ENCODE measurements at regions not wholly inside any gene's neighbourhood (a gene's known extent, or its start where the extent isn't known, plus 50 kb on each side); places are given as distances from the start of the nearest gene placed in this dataset.

- TF ChIP-seq POLR2A (IDR thresholded peaks at IDR 0.05; ENCODE audit: low read length), result no peak
- no peak for TF ChIP-seq GATA1 (IDR thresholded peaks at IDR 0.05; ENCODE audit: low read depth, low read length)
Observed at GRCh38 chrX:65910899-65911298, 129.0 kb downstream of the VSIG4 start.
